HepG2 (cell line): ENCODE measurements at regions not wholly inside any gene's neighbourhood (a gene's known extent, or its start where the extent isn't known, plus 50 kb on each side); places are given as distances from the start of the nearest gene placed in this dataset.

Experiments used
- CCDC6 ChIP-seq: sonication (generic); formaldehyde crosslinking; IDR thresholded peaks from 2 replicates; pipeline ENCODE4 v1.8.1; 2022; ENCODE audit warnings: mild to moderate bottlenecking, missing genetic modification reagents, moderate library complexity
- HMGXB3 ChIP-seq: sonication (generic); formaldehyde crosslinking; IDR thresholded peaks from 2 replicates; pipeline ENCODE4 v1.4.0; 2020; ENCODE audit warnings: missing genetic modification reagents, borderline replicate concordance
- HOXA3 ChIP-seq: sonication (generic); formaldehyde crosslinking; IDR thresholded peaks from 2 replicates; pipeline ENCODE4 v1.5.0; 2020; ENCODE audit warnings: missing genetic modification reagents
- MED13 ChIP-seq: sonication (generic); formaldehyde crosslinking; IDR thresholded peaks from 2 replicates; pipeline ENCODE4 v1.5.0; 2020; ENCODE audit warnings: missing genetic modification reagents
- MTERF4 ChIP-seq: sonication (generic); formaldehyde crosslinking; IDR thresholded peaks from 2 replicates; pipeline ENCODE4 v1.8.0; 2023; ENCODE audit warnings: mild to moderate bottlenecking, missing genetic modification reagents
- RELA ChIP-seq: sonication (generic); formaldehyde crosslinking; IDR thresholded peaks from 2 replicates; pipeline ENCODE4 v1.4.0; 2020; ENCODE audit warnings: missing genetic modification reagents
- SALL1 ChIP-seq: sonication (generic); formaldehyde crosslinking; IDR thresholded peaks from 2 replicates; pipeline ENCODE4 v1.8.0; 2022; ENCODE audit warnings: mild to moderate bottlenecking, missing genetic modification reagents
- ZFY ChIP-seq: sonication (generic); formaldehyde crosslinking; IDR thresholded peaks from 2 replicates; pipeline ENCODE4 v1.4.0; 2020; ENCODE audit warnings: missing genetic modification reagents
- ZNF260 ChIP-seq: sonication (generic); formaldehyde crosslinking; IDR thresholded peaks from 2 replicates; pipeline ENCODE4 v1.4.0; 2020; ENCODE audit warnings: missing genetic modification reagents, low read depth, mild to moderate bottlenecking, borderline replicate concordance
- ZNF556 ChIP-seq: sonication (generic); formaldehyde crosslinking; IDR thresholded peaks from 2 replicates; pipeline ENCODE4 v1.4.0; 2020; ENCODE audit warnings: mild to moderate bottlenecking, missing genetic modification reagents, borderline replicate concordance
- ZNF75D ChIP-seq: sonication (generic); formaldehyde crosslinking; IDR thresholded peaks from 2 replicates; pipeline ENCODE4 v1.8.1; 2023; ENCODE audit warnings: missing genetic modification reagents, mild to moderate bottlenecking, borderline replicate concordance
- TF ChIP-seq, protein P1 (sequence below): sonication (generic); formaldehyde crosslinking; IDR thresholded peaks from 2 replicates; pipeline ENCODE4 v1.5.0; 2020; ENCODE audit warnings: mild to moderate bottlenecking, missing genetic modification reagents, borderline replicate concordance
- TF ChIP-seq, protein P2 (sequence below): sonication (generic); formaldehyde crosslinking; IDR thresholded peaks from 2 replicates; pipeline ENCODE4 v1.5.0; 2020; ENCODE audit warnings: mild to moderate bottlenecking, missing genetic modification reagents
- TF ChIP-seq, protein P3 (sequence below): sonication (generic); formaldehyde crosslinking; IDR thresholded peaks from 2 replicates; pipeline ENCODE4 v1.4.0; 2020; ENCODE audit warnings: missing genetic modification reagents, mild to moderate bottlenecking, borderline replicate concordance

GRCh38 chr10:29130190-29130673 is 158.6 kb upstream of the LYZL1 start (continued):
- no peak for TF ChIP-seq ZNF556 (CRISPR knock-in tag)
- TF ChIP-seq HOXA3 (CRISPR knock-in tag), result no peak
- no peak for TF ChIP-seq MED13 (CRISPR knock-in tag)
- TF ChIP-seq MTERF4 (CRISPR knock-in tag), result no peak
- TF ChIP-seq, protein P1, sequence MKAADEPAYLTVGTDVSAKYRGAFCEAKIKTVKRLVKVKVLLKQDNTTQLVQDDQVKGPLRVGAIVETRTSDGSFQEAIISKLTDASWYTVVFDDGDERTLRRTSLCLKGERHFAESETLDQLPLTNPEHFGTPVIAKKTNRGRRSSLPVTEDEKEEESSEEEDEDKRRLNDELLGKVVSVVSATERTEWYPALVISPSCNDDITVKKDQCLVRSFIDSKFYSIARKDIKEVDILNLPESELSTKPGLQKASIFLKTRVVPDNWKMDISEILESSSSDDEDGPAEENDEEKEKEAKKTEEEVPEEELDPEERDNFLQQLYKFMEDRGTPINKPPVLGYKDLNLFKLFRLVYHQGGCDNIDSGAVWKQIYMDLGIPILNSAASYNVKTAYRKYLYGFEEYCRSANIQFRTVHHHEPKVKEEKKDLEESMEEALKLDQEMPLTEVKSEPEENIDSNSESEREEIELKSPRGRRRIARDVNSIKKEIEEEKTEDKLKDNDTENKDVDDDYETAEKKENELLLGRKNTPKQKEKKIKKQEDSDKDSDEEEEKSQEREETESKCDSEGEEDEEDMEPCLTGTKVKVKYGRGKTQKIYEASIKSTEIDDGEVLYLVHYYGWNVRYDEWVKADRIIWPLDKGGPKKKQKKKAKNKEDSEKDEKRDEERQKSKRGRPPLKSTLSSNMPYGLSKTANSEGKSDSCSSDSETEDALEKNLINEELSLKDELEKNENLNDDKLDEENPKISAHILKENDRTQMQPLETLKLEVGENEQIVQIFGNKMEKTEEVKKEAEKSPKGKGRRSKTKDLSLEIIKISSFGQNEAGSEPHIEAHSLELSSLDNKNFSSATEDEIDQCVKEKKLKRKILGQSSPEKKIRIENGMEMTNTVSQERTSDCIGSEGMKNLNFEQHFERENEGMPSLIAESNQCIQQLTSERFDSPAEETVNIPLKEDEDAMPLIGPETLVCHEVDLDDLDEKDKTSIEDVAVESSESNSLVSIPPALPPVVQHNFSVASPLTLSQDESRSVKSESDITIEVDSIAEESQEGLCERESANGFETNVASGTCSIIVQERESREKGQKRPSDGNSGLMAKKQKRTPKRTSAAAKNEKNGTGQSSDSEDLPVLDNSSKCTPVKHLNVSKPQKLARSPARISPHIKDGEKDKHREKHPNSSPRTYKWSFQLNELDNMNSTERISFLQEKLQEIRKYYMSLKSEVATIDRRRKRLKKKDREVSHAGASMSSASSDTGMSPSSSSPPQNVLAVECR (CRISPR knock-in tag), result no peak
- TF ChIP-seq ZNF75D (CRISPR knock-in tag), result no peak
- TF ChIP-seq, protein P2, sequence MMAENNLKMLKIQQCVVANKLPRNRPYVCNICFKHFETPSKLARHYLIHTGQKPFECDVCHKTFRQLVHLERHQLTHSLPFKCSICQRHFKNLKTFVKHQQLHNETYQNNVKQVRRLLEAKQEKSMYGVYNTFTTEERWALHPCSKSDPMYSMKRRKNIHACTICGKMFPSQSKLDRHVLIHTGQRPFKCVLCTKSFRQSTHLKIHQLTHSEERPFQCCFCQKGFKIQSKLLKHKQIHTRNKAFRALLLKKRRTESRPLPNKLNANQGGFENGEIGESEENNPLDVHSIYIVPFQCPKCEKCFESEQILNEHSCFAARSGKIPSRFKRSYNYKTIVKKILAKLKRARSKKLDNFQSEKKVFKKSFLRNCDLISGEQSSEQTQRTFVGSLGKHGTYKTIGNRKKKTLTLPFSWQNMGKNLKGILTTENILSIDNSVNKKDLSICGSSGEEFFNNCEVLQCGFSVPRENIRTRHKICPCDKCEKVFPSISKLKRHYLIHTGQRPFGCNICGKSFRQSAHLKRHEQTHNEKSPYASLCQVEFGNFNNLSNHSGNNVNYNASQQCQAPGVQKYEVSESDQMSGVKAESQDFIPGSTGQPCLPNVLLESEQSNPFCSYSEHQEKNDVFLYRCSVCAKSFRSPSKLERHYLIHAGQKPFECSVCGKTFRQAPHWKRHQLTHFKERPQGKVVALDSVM, result no peak
- no peak for TF ChIP-seq SALL1 (CRISPR knock-in tag)
- 0 out of 2 replicates have a peak, but pooled peaks have one; percentile 40 for TF ChIP-seq CCDC6
- no peak for TF ChIP-seq ZFY (CRISPR knock-in tag)
- no peak for TF ChIP-seq ZNF260 (CRISPR knock-in tag)
- TF ChIP-seq, protein P3, sequence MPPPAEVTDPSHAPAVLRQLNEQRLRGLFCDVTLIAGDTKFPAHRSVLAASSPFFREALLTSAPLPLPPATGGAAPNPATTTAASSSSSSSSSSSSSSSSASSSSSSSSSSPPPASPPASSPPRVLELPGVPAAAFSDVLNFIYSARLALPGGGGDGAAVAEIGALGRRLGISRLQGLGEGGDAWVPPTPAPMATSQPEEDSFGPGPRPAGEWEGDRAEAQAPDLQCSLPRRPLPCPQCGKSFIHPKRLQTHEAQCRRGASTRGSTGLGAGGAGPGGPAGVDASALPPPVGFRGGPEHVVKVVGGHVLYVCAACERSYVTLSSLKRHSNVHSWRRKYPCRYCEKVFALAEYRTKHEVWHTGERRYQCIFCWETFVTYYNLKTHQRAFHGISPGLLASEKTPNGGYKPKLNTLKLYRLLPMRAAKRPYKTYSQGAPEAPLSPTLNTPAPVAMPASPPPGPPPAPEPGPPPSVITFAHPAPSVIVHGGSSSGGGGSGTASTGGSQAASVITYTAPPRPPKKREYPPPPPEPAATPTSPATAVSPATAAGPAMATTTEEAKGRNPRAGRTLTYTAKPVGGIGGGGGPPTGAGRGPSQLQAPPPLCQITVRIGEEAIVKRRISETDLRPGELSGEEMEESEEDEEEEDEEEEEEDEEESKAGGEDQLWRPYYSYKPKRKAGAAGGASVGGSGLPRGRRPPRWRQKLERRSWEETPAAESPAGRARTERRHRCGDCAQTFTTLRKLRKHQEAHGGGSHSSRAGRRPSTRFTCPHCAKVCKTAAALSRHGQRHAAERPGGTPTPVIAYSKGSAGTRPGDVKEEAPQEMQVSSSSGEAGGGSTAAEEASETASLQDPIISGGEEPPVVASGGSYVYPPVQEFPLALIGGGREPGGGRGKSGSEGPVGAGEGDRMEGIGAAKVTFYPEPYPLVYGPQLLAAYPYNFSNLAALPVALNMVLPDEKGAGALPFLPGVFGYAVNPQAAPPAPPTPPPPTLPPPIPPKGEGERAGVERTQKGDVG, result no peak
- 0 out of 2 replicates have a peak, but pooled peaks have one; percentile 28 for TF ChIP-seq HMGXB3 (CRISPR knock-in tag)
- TF ChIP-seq RELA (CRISPR knock-in tag), result no peak
